ENCODE measurements at regions not wholly inside any gene's neighbourhood (a gene's known extent, or its start where the extent isn't known, plus 50 kb on each side); places are given as distances from the start of the nearest gene placed in this dataset.
"Not testable (repeated sequence)": the region's sequence is repeated elsewhere in the genome, so short reads cannot be mapped to it uniquely, and the experiment has no call there.

DNA sequence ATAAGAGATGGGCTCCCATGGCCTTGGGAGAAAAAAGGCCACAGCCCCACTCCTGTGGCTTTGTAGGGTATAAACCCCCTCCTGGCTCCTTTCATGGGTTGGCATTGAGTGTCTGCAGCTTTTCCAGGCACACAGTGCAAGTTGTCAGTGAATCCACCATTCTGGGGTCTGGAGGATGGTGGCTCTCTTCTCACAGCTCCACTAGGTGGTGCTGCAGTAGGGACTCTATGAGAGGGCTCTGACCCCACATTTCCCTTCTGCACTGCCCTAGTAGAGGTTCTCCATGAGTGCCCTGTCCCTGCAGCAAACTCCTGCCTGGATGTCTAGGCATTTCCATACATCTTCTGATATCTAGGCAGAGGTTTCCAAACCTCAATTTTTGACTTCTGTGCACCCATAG, 136.5 kb upstream of the FRG2C start:
- TF ChIP-seq, protein P1, sequence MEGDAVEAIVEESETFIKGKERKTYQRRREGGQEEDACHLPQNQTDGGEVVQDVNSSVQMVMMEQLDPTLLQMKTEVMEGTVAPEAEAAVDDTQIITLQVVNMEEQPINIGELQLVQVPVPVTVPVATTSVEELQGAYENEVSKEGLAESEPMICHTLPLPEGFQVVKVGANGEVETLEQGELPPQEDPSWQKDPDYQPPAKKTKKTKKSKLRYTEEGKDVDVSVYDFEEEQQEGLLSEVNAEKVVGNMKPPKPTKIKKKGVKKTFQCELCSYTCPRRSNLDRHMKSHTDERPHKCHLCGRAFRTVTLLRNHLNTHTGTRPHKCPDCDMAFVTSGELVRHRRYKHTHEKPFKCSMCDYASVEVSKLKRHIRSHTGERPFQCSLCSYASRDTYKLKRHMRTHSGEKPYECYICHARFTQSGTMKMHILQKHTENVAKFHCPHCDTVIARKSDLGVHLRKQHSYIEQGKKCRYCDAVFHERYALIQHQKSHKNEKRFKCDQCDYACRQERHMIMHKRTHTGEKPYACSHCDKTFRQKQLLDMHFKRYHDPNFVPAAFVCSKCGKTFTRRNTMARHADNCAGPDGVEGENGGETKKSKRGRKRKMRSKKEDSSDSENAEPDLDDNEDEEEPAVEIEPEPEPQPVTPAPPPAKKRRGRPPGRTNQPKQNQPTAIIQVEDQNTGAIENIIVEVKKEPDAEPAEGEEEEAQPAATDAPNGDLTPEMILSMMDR (IDR thresholded peaks at IDR 0.05): not testable (repeated sequence)
- not testable (repeated sequence) for TF ChIP-seq POLR2A (IDR thresholded peaks at IDR 0.05)

All from esophagus squamous epithelium (tissue), 4 donors.